ENCODE measurements at regions not wholly inside any gene's neighbourhood (a gene's known extent, or its start where the extent isn't known, plus 50 kb on each side); places are given as distances from the start of the nearest gene placed in this dataset.
"Not testable (repeated sequence)": the region's sequence is repeated elsewhere in the genome, so short reads cannot be mapped to it uniquely, and the experiment has no call there.

DNA sequence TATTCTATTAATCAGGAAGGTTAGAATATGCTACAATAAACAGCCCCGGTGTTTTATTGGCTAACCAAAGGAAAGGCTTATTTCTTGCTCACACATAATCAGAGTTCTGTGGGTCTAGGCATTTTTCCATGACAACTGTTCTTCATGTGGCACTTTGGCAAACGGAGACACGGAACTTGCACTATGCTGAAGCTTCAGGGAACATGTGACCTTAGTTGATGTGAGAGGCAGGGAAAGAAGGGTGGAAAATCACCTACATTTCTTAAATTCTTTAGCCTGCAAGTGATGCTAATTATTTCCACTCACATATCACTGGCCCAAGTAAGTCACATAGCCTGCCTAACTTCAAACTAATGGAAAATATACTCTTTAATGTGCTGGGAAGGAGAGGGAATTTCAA, 344.6 kb downstream of the SV2B start:
- in situ Hi-C loops (cut with HindIII; ENCODE audit: low sequenced_read_pairs) = no loop called here
- no peak for TF ChIP-seq CTCF (IDR thresholded peaks at IDR 0.05; ENCODE audit: low read depth, low read length, missing control alignments)
- no peak overlapping the region for H3K4me3 ChIP-seq (ENCODE audit: low read depth, low read length)
- no peak for DNase-seq (ENCODE audit: low read depth)

DNA sequence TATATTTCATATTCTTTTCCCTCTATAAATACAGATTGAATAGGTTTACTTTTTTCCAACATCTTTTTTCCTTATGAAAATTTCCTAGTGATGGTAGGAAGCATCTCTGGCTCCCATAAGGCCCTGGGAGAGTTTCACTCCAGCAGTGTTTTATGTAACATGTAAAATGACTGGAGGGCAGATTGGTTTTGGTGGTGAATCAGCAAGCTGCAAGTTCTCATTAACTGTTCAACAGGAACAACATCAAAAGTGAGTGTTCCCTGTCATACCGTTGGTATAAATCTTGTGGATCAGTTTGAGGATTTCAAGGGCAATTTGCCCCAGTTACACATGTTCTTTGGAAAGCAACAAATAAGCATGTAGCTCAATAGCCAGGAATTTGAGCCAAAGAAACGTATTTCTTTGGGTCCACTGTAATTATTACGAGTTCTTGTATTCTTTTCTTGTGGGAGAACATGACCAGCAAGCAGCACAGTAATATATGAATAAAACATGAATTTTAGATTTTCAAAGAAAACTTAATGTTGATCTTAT, 345.7 kb downstream of the SV2B start:
- peak; percentile 27 for DNase-seq (ENCODE audit: low read depth)
- no peak overlapping the region for H3K4me3 ChIP-seq (ENCODE audit: low read depth, low read length)
- TF ChIP-seq CTCF (IDR thresholded peaks at IDR 0.05; ENCODE audit: low read depth, low read length, missing control alignments) = no peak
- in situ Hi-C loops (cut with HindIII; ENCODE audit: low sequenced_read_pairs) = no loop called here

DNA sequence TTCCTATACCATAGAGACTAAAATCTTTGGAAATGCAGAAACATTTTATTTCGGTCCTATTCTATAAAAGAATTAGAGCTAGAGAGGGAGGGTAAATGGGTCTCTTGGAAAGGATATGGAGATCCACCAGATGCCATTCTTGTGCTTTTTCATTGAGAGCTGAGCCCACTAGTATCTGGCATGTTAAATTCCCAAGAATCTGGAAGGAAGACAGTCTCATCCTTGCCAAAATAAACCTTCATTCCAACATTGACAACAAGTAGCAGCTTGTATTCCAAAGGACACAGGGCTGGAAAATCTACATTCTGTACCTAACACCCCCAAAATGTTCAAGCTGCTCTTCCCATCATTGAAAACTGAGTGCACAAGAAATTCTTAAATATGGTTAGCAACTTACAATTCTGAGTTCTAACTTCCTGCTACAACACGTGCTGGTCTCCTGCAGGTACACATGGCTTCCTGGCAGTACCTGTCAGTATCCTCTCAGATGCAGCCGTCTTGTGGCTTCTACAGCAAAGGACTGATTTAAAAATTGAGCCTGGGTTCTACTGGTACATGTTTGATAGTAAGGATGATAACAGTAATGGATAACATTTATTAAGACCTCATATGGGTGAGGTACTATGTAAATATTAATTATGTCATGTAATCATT, 348.1 kb downstream of the SV2B start:
- in situ Hi-C loops (cut with HindIII; ENCODE audit: low sequenced_read_pairs) = no loop called here
- no peak overlapping the region for H3K4me3 ChIP-seq (ENCODE audit: low read depth, low read length)
- DNase-seq (ENCODE audit: low read depth) = no peak
- TF ChIP-seq CTCF (IDR thresholded peaks at IDR 0.05; ENCODE audit: low read depth, low read length, missing control alignments) = no peak

- in situ Hi-C loops (cut with HindIII; ENCODE audit: low sequenced_read_pairs); H3K4me3 ChIP-seq (ENCODE audit: low read depth, low read length); DNase-seq (ENCODE audit: low read depth): not testable (repeated sequence)
These were observed 353.3 kb downstream of the SV2B start for GRCh38 chr15:91453376-91453775.

- in situ Hi-C loops (cut with HindIII; ENCODE audit: low sequenced_read_pairs) = no loop called here
- DNase-seq (ENCODE audit: low read depth) = peak; percentile 96
- H3K4me3 ChIP-seq (ENCODE audit: low read depth, low read length) = no peak overlapping the region
- no peak for TF ChIP-seq CTCF (IDR thresholded peaks at IDR 0.05; ENCODE audit: low read depth, low read length, missing control alignments)
These were observed 356.2 kb downstream of the SV2B start for GRCh38 chr15:91456251-91456718.

DNA sequence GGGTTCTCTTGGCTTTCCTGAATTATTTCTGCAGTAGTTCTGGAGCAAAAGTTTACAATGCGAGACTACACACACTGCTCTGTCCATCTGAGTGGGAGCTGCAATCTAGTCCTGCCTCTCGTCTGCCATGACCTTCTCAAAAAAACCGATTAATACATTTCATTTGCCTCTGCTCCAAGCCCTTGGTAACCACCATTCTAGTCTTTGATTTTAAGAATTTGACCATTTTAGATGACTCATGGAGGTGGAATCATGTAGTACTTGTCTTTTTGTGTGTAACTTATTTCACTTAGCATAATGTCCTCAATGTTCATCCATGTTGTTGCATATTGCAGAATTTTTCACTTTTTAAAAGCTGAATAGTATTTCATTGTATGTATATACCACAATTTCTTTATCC, 356.9 kb downstream of the SV2B start:
- no peak for TF ChIP-seq CTCF (IDR thresholded peaks at IDR 0.05; ENCODE audit: low read depth, low read length, missing control alignments)
- DNase-seq (ENCODE audit: low read depth) = peak; percentile 32
- in situ Hi-C loops (cut with HindIII; ENCODE audit: low sequenced_read_pairs) = no loop called here
- no peak overlapping the region for H3K4me3 ChIP-seq (ENCODE audit: low read depth, low read length)

- no peak for TF ChIP-seq CTCF (IDR thresholded peaks at IDR 0.05; ENCODE audit: low read depth, low read length, missing control alignments)
- no peak for DNase-seq (ENCODE audit: low read depth)
- H3K4me3 ChIP-seq (ENCODE audit: low read depth, low read length) = no peak overlapping the region
- in situ Hi-C loops (cut with HindIII; ENCODE audit: low sequenced_read_pairs) = no loop called here
These were observed 361.3 kb downstream of the SV2B start for GRCh38 chr15:91461377-91461776.
